IPS-18a (cell line): ENCODE measurements at regions not wholly inside any gene's neighbourhood (a gene's known extent, or its start where the extent isn't known, plus 50 kb on each side); places are given as distances from the start of the nearest gene placed in this dataset.

Source experiments
- H3K27ac ChIP-seq: one replicate; pipeline ENCODE4 v1.5.1; 2013; ENCODE audit warnings: low read length
- H3K27me3 ChIP-seq: one replicate; pipeline ENCODE4 v1.6.1; 2013; ENCODE audit warnings: mild to moderate bottlenecking, low read length; ENCODE audit not compliant: control insufficient read depth, insufficient read depth
- H3K36me3 ChIP-seq: one replicate; pipeline ENCODE4 v1.6.1; 2013; ENCODE audit warnings: low read depth, low read length; ENCODE audit not compliant: control insufficient read depth
- H3K4me1 ChIP-seq: one replicate; pipeline ENCODE4 v1.6.1; 2013; ENCODE audit warnings: low read depth, low read length; ENCODE audit not compliant: control insufficient read depth
- H3K4me3 ChIP-seq: one replicate; pipeline ENCODE4 v1.5.1; 2013; ENCODE audit warnings: low read length
- H3K9ac ChIP-seq: one replicate; pipeline ENCODE4 v1.6.1; 2013; ENCODE audit warnings: mild to moderate bottlenecking, low read length, moderate library complexity
- H3K9me3 ChIP-seq: one replicate; pipeline ENCODE4 v1.6.1; 2013; ENCODE audit warnings: low read depth, low read length; ENCODE audit not compliant: control insufficient read depth

DNA sequence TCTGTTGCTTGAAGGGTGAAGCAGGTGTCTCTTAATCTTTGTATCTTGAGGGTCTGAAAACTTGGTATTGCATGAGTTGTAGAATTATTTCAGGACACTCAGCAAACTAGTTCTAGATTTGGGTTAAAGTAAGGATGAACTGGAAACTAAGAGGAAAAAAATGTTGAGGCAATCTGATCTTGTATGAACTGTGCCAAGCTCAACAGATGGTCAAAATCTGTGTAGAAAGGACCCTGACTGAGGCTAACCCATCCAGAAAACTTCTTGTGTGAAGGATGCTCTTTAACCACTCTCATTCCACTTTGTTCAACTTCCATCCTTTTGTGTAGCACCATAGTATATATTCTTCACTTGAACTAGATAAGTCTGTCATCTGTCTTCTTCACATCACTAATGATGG lies 861.7 kb downstream of the SLC4A3 start:
- Histone ChIP-seq H3K9ac (no peak overlapping the region), H3K36me3 (no peaks in the 10 kb centered on the region), H3K4me1 (no peaks in the 10 kb centered on the region), H3K27ac (no peak overlapping the region), H3K9me3 (no peaks in the 10 kb centered on the region), H3K27me3 (no peaks in the 10 kb centered on the region), H3K4me3 (no peak overlapping the region)

DNA sequence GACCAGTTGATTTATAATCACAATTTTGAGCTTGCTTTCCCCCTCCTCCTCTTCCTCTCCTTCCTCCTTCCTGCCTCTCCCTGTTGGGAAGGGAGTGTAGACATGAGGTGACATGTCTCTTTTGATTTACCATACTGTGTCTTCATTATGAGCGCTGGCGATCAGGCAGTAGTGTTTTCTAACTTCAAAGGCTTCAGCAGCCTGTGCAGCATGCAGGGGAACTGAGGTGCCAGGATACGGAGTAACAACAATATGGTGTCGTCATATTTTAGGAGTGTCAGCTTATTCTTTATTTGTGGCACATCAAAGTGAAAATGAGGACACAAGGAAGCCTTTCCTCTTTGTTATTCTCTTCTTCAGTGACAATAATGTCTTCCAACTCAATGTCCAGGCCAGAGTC lies 864.2 kb downstream of the SLC4A3 start:
- no peaks in the 10 kb centered on the region for H3K9me3 ChIP-seq
- H3K9ac ChIP-seq, result no peak overlapping the region

DNA sequence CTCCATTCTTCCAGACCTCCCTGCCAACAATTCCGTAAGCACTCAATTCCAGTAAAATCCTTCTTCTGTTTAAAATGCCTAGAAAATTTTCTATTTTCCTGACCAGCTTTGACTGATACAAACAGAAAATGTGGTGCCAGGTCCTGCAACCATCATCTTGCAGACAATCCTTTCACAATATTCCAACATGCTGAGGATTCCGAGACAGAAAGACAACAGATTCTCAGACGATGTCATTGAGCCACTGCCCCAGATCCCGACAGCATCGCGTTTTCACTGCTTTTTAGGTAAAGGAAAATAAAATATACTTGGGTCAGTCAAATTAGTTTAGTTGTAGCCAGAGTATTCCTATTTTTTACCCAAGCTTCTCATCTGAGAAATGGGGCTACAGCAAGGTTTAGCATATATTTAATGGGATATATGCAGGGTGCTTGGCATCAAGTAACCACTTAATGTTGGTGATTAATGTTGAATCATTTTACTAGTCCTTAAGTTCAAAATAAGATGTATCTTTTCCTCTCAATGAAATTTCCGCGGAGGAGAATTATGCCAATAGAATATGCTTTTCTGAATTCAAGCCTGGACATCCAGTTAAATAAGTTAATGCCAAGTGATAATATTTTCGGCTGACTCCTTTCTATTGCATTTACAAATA lies 866.6 kb downstream of the SLC4A3 start:
- no peak overlapping the region for H3K9ac ChIP-seq

More for the DNA sequence above, 864.2 kb downstream of the SLC4A3 start:
- Histone ChIP-seq H3K27ac (no peak overlapping the region), H3K4me3 (no peak overlapping the region), H3K36me3 (no peaks in the 10 kb centered on the region), H3K27me3 (no peaks in the 10 kb centered on the region), H3K4me1 (no peaks in the 10 kb centered on the region)

DNA sequence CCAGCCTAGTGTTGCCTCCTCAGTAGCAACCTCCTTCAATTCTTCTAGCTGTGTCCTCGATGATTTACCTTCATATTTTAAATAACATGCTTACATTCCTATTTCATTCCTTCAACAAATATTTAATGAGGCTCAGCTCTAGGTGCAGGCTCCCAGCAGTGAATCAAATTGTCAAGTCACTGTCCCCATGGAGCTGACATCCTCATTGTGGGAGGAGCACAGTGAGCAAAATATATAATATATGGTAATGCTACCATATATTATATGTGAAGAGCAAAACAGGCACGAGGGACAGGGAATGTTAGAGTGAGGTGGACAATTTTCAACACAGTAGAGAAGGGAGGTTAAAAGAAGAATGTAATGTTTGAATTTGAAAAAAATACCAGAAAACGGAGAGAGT lies 869.1 kb downstream of the SLC4A3 start:
- Histone ChIP-seq H3K4me3 (no peak overlapping the region), H3K36me3 (no peaks in the 10 kb centered on the region), H3K9ac (no peak overlapping the region), H3K9me3 (no peaks in the 10 kb centered on the region), H3K27ac (no peak overlapping the region), H3K27me3 (no peaks in the 10 kb centered on the region), H3K4me1 (no peaks in the 10 kb centered on the region)

More for the DNA sequence above, 866.6 kb downstream of the SLC4A3 start:
- Histone ChIP-seq H3K27me3 (no peaks in the 10 kb centered on the region), H3K9me3 (no peaks in the 10 kb centered on the region), H3K36me3 (no peaks in the 10 kb centered on the region), H3K27ac (no peak overlapping the region), H3K4me3 (no peak overlapping the region), H3K4me1 (no peaks in the 10 kb centered on the region)

DNA sequence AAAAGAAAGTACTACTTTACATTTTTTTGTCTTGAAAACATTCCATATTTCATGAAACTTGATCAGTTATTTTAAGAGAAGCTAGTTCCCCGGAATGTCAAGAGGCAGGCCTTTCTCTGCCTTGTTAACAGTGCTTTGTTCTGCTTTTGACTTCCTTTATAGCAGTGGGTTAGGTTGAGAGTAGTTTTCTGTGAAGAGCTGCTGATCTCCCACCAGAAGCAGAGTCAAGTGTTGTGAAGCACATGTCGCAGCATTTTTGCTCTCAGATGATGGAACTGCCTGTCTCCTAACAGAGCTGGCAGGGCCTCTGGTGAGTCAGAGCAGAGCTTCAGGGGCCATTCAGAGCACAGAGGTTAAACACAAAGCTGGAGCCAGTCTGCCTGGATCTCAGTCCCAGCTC lies 871.8 kb downstream of the SLC4A3 start:
- H3K4me1 ChIP-seq, result peaks cover 9% of the 10 kb centered on the region
- H3K9ac ChIP-seq, result no peak overlapping the region
- no peaks in the 10 kb centered on the region for H3K36me3 ChIP-seq
- no peaks in the 10 kb centered on the region for H3K9me3 ChIP-seq
- H3K4me3 ChIP-seq, result no peak overlapping the region
- H3K27ac ChIP-seq, result no peak overlapping the region
- H3K27me3 ChIP-seq, result no peaks in the 10 kb centered on the region

DNA sequence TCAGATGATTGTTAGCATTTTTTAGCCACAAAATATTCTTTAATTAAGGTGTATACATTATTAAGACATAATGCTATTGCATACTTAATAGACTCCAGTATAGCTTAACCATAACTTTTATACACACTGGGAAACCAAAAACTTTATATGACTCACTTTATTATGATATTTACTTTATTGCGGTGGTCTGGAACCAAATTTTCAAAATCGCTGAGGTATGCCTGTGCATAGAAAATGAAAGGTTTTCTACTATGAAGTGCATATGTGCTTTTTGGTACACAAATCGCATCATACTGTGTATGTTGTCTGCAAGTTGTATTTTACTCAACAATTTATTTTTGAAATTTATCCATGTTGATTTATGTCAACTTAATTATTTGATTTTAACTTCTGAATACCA lies 875.1 kb downstream of the SLC4A3 start:
- Histone ChIP-seq H3K9ac (no peak overlapping the region), H3K27me3 (no peaks in the 10 kb centered on the region), H3K4me1 (peaks cover 26% of the 10 kb centered on the region), H3K36me3 (no peaks in the 10 kb centered on the region), H3K4me3 (no peak overlapping the region), H3K9me3 (no peaks in the 10 kb centered on the region), H3K27ac (no peak overlapping the region)

DNA sequence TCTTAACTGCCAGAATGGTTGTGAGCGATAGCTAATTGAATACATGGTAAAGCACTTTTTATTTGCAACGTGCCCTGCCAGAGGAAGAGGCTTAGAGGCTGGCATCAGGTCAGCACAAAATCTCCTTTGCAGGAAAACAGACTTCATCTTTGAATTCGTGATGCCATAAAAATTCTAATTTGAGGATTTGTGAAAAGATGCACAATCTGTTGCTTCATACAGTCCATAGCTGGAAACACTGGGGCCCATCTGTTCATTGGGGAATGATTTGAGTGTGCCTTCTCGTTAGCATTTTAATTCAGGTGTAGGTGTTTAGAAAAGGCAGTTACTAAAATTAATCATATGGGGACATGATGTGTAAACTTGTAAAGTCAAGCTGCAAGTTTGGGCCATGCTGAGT lies 876.0 kb downstream of the SLC4A3 start:
- no peak overlapping the region for H3K27ac ChIP-seq
- H3K9me3 ChIP-seq, result no peaks in the 10 kb centered on the region
- H3K36me3 ChIP-seq, result no peaks in the 10 kb centered on the region
- H3K9ac ChIP-seq, result no peak overlapping the region
- H3K27me3 ChIP-seq, result no peaks in the 10 kb centered on the region
- H3K4me1 ChIP-seq, result peaks cover 26% of the 10 kb centered on the region
- H3K4me3 ChIP-seq, result no peak overlapping the region

DNA sequence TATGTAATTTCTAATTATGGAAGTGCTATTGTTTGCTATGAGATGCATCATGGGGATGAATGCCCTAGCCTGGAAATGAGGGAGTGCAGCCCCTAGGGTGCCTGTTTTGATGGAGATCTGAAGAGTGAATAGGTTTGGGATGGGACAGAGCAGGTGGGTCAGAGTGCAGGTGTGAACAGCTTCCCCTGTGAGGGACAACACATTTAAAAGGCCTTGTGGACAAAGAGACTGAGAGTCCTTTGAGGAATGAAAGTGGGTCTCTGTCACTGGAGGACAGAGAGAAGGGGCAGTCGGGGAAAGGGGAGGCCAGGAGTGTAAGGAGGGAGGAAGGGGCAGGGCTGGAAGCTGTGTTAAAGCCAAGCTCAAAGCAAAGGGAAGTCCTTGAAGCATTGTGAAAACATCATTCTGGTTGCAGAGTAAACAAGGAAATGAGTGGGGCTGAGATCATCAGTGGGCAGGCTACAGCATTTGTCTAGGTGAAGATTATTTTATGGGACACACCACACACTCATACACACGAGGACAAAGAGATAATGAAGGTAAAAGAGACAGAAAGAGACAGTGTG lies 877.6 kb downstream of the SLC4A3 start:
- no peak overlapping the region for H3K4me3 ChIP-seq
- H3K27ac ChIP-seq, result no peak overlapping the region
- no peak overlapping the region for H3K9ac ChIP-seq
- no peaks in the 10 kb centered on the region for H3K9me3 ChIP-seq
- peaks cover 30% of the 10 kb centered on the region for H3K4me1 ChIP-seq
- H3K27me3 ChIP-seq, result no peaks in the 10 kb centered on the region
- H3K36me3 ChIP-seq, result no peaks in the 10 kb centered on the region

DNA sequence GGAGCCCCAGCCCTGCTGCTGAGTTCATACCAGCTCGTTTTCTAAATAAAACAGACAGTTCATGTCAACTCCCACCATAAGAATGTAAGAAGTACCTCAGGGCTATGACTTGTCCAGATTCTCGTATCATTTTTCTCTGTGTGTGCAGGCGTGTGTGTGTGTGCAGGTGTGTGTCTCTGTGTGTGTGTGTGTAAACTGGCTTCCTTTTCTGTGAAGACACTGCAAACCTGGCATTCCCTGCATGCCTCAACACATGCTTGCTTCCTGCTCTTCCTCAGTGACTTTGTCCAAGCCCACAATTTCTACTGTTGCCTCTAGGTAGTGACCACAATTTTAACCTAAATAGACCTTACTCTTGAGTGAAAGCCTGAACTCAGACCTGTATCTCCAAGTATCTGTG lies 879.0 kb downstream of the SLC4A3 start:
- Histone ChIP-seq H3K4me3 (no peak overlapping the region), H3K27ac (no peak overlapping the region), H3K36me3 (no peaks in the 10 kb centered on the region), H3K9ac (no peak overlapping the region), H3K4me1 (peaks cover 30% of the 10 kb centered on the region), H3K9me3 (no peaks in the 10 kb centered on the region), H3K27me3 (no peaks in the 10 kb centered on the region)

DNA sequence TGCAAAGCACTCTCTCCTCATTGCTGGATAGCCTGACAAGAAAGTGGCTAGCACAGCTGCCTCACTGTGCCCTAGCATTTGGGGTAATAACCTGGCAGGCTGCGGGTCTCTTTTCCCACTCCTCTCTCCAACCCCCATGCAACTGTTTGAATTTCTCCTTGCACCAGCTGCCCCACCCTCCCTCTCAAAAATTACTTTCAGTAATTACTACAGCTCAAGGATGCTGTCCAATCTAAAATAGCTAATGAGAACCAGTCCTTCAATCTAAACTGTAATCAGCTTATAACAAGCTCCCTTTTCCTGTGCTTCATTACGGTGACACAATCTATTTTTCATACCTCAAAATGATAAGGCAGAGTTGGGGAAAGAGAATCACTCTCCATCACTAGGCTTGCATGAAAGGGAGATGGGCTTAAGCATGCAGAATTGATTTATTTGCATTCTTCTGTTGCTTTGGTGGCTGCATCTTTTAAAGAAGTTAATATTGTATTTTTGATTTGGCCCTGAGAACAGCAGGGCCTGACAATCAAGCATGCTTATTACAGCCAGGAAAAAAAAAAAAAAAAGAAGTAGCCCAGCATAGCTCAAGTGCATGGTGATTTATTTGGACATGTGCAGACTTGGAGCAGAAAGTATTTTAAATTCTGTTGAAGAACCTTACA lies 881.8 kb downstream of the SLC4A3 start:
- H3K9me3 ChIP-seq, result no peaks in the 10 kb centered on the region
- peaks cover 28% of the 10 kb centered on the region for H3K4me1 ChIP-seq
- H3K27ac ChIP-seq, result no peak overlapping the region
- H3K4me3 ChIP-seq, result no peak overlapping the region
- H3K9ac ChIP-seq, result no peak overlapping the region
- H3K36me3 ChIP-seq, result no peaks in the 10 kb centered on the region
- H3K27me3 ChIP-seq, result no peaks in the 10 kb centered on the region

DNA sequence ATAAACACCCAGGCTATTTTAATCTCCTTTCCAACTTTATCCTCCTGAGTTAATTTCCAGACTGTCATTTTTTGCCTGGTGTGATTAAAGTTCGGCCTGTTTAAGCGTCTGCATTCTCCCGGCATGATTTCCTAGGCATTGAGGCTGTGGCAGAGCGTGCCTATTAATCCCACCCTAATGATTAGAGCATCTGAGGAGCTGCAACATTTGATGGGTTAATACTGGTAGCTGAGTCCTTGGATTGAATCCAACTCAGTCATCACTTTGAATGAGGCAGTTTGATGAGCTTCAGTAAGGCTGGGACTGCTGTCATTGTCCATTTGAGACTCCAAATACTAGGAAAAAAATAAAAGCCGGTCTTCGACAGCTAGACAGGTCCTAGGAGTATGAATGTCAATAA lies 882.5 kb downstream of the SLC4A3 start:
- Histone ChIP-seq H3K4me1 (peaks cover 24% of the 10 kb centered on the region), H3K27ac (no peak overlapping the region), H3K4me3 (no peak overlapping the region), H3K27me3 (no peaks in the 10 kb centered on the region), H3K9me3 (no peaks in the 10 kb centered on the region), H3K36me3 (no peaks in the 10 kb centered on the region), H3K9ac (no peak overlapping the region)

DNA sequence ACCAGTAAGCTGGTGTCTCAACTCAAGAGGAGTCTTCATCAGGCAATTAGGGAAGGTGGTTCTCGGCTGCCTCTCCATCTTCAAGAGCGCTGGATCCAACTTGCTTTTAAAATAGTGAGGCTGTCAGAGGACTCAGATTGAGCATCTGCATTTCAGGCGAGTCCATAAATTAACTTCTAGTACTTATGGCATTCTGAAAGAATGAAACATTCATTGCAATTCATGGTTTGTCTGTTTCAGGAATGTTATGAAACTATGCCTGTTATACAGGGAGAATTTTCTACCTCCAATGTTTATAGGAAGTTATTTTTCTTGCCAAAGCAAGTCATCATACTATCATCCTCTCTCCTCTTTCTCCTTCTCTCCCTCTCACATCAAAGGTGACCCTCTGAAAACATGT lies 883.2 kb downstream of the SLC4A3 start:
- H3K4me1 ChIP-seq, result peaks cover 19% of the 10 kb centered on the region
- H3K27ac ChIP-seq, result no peak overlapping the region
- no peak overlapping the region for H3K4me3 ChIP-seq
- H3K36me3 ChIP-seq, result no peaks in the 10 kb centered on the region
- H3K27me3 ChIP-seq, result no peaks in the 10 kb centered on the region
- H3K9ac ChIP-seq, result no peak overlapping the region
- no peaks in the 10 kb centered on the region for H3K9me3 ChIP-seq
